Head of caudate nucleus (tissue), 42 donors: ENCODE measurements at regions not wholly inside any gene's neighbourhood (a gene's known extent, or its start where the extent isn't known, plus 50 kb on each side); places are given as distances from the start of the nearest gene placed in this dataset.

Experiments used
- DNase-seq, 42 donors: peaks; one replicate each; pipeline versions ENCODE4 v3.0.0 to v3.0.0-alpha.2; 2020 to 2021; ENCODE audit warnings: mixed read lengths in 7 of 42
- intact Hi-C: fragments of 100-400 bp; cut with DNase I; formaldehyde crosslinking; loops from one replicate; pipeline ENCODE4 v1.15.0; 2022

DNA sequence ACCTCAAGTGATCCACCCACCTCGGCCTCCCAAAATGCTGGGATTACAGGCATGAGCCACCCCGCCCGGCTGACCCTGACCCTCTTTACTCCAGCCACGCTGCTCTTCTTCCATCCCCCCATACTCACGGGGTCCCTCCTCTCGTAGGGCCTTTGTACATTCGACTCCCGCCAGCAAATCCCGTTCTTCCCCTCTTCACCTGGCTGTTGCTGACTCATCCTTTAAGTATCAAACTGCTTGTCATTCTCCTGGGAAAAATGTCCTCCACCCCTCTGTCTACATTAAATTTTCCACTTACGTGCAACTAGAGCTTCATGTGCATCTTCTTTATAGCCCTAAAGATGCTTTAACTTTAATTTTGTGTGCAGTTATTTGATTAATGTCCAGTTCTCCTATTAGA, 203.1 kb downstream of the OPA1 start:
- intact Hi-C loops = no loop called here
- DNase-seq = no peak

DNA sequence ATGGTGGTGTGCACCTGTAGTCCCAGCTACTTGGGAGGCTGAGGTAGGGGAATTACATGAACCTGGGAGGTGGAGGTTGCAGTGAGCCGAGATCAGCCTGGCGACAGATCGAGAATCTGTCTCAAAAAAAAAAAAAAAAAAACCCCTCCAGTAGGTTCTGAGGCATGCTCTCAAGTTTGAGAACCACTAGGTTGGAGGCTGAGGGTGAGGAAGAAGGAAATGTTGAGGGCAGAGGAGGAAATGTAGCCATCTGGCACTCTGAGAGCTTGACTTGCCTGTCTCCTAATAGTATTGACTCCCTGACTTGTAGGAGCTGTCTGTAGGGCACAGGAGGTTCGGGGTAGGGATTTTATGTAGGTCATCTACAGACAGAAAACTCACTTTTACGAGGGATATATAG, 204.6 kb downstream of the OPA1 start:
- intact Hi-C loops = no loop called here
- DNase-seq = no peak

DNA sequence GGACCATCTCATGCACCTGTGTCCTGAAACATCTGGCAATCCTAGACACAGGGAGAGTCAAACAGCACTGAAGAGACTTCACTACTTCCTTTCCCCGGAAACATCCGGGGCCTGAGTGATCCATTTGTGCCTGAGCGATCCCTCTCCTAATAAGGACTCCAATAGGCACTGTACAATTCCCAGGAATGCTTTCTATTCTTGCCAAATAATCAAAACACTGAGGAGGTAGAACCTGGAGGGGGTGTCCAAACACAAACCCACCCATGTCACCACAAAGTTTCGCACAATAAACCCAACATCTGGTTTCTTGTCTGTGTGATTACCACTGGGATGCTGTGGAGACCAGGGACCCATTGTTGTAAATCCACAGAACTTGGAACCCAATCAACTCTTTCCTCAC, 205.0 kb downstream of the OPA1 start:
- no peak for DNase-seq
- intact Hi-C loops = no loop called here

DNA sequence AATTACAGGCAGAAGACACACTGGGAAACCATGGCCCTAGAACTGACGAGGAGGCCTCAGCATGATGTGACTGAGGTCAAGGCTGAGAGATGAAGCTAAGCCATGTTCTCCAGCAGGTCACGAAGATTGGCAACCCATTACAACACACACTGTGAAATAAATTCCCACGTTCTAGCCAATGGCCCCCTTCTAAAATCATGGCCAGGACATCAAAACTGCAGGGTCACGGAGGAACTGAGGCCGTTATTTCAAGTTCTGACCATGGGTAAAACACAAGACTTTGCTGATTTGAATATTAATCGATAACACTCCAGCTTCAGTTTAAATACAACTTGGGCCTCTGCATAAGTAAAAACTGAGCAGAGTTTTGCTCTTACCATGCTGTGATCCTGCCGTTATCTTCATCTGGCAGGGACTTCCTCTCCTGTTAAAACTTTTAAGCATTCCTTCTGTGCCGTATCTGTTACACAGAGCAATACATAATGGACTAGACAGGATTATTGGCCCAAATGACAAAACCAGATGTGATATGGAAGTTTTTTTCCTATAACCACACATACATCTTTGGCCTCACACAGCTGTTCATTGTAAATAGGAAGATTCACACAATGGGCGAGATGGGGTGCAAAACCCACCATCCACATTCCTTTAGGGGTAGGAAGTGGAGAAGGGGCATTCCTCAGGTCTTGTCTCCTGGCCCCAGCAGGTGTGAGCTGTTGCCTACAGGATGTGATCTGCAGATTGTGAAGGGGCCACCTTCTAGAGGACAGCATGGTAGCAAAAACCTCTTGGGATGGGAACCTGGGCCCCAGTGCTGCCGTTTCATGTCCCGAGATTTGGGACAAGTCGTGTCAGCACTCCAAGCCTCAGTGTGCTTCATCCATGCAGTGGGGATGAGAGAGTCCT, 207.4 kb downstream of the OPA1 start:
- DNase-seq = no peak
- intact Hi-C loops = no loop called here

DNA sequence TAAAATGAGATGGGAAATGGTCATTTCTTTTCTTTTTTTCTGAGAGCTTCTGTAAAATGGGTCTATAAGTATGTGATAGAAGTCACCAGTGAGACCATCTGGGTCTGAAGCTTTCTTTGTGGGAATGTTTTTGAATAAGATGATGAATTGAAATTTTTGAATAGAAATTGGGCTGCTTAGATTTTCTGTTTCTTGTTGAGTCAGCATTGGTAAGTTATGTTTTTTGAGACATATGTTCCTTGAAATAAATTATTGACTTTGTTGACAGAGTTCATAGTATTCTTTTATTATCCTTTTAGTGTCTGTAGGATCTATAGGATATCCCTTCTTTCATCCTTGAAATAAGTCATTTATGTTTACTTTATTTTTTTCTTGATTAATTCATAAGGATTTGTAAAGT, 208.1 kb downstream of the OPA1 start:
- no peak for DNase-seq
- intact Hi-C loops = no loop called here

DNA sequence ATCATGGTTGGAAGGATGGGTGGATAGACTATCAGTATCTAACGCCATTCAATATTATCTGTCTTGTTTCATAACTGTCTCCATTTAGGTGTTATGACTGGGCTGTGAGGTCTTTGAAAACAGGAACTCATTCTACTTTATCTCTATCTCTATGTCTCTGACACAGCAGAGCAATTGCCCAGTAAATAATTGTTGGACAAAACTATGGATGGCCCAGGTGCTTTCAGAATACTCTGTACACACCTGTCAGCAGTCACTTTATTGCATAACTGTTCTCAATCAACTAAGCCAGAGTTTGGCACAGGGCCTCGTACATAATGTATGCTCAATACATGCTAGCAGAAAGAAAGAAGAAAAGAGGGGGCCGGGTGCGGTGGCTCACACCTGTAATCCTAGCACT, 210.3 kb downstream of the OPA1 start:
- no peak for DNase-seq
- intact Hi-C loops = no loop called here

DNA sequence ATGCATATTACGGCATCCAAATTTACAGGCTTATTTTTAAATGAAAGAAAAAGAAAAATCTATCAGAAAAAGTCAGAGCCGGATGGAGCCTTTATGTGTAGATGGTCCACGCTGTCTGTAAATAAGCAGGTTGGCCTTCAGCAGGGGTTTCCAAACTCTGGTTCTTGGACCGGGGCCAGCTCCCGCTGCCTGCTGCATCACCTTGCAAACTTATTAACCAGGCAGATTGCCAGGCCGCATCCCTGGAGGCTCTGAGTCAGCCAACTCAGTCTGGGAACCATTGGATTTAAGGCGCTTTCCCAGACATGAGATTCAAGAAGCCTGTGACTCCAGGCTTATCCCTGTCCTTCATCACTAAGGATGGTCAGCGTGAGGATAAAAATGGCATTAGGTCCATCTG, 212.4 kb downstream of the OPA1 start:
- intact Hi-C loops = no loop called here
- peak in 5 of 42 donors; percentile 8 to 52 (median 25) for DNase-seq

DNA sequence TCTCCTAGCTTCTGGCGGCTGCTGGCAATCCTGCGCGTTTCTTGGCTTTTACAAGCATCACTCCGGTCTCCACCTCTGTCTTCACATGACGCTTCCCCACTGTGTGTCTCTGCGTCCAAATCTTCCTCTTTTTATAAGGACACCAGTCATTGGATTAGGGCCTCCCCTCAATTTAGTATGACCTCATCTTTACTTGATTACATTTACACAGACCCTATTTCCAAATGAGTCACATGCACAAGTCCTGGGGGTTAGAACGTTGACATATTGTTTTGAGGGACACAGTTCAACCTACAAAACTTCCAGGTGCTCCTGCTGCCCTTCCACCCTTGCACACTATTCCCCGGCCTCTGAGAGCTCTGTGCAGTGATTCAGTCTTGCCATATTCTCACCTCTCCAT, 215.3 kb downstream of the OPA1 start:
- DNase-seq = no peak
- intact Hi-C loops = no loop called here

DNA sequence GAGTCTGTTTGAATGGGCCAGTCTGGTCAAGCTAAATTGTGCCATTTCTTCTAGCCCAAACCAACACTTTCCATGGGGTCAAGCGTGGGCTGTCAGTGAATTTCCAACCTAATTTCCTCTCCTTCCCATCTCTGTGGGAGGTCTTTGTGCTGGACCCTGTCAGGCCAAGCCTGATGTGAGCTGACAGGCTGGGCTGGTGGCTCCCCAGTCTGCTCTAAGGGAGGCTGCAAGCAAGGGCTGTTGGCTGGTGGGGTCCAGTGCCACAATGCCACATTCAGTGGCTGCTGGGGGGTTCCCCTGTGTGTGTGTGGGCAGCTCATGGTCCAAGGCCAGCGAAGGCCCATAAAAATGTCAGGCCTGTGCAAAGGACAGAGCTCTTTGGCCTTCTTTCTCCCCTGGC, 216.1 kb downstream of the OPA1 start:
- intact Hi-C loops = no loop called here
- no peak for DNase-seq

DNA sequence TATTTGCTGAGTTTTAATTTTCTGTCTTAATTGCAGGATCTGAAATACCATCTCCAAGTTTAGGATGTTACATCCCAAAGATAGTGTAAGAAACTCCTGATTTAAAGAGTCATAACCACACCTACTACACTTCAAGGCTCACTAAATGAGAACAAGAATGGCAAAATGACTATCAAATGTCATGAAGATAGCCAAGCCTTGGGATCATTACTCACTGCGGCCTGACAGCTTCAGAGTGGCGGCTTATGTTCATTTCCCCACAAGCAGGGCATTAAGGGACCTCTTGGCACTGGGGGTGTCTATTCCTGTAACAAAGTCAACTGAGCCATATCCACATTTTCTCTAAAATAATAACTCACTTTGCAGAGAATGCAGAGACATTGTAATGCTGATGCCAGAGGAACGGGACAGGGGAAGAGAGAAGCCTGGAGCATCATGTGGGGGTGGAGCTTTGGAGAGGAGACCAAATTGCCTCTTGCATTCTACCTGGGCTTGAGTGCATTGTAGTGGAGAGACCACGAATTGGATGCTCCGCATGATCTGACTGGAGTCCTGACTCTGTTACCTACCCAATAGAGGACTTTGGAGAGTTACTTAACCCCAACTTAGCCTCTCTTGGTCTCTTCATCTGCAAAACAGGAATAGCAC, 219.2 kb downstream of the OPA1 start:
- DNase-seq = no peak
- intact Hi-C loops = no loop called here

DNA sequence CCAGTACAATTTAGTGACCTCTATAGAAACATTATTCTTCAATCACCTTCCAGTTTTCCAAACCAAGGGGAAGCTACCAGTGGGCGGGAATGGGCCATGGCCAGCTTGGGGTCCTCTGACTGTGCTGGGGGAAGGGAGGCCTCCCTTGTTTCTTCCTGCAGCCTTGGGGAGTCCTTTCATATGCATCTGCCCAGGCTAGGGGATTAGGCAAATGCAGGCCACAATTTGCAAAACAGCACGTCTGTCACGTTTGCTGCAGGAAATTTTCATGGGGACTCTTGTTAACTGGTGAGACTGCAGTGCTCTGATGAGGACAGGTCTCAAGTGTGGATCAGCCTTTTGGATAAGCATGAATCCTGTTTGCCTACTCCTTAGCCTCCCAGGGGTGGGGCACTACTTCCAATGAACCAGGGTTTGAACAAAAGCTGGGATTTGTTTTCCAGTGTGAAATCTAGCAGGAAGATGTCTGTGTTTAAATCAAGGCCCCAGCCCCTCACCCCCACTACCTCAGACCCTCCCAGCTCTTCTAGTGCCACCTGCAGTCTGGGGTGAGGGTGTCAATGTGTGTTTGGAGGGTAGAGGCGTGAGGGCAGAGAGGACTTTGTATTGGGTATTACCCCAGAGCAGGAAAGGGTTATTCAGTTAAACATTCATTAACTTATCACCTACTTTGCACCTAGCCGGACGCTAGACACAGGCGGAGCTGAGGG, 219.9 kb downstream of the OPA1 start:
- intact Hi-C loops = no loop called here
- DNase-seq = no peak

DNA sequence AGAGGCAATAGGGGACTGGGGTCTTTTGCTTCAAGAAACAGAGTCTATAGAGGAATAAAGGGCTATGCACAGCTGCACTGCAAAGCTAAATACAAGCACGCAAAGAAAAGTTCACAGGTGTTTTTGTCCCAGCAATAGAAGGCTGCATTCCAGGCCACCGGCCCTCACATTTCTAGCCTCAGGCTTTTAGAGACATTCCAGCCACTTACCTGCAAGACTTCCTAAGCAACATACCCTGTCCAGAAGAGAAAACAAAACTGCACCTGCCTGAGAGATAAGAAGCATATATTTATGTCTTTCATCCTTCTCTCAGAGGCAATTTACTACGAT, 220.5 kb downstream of the OPA1 start:
- no peak for DNase-seq
- intact Hi-C loops = no loop called here

DNA sequence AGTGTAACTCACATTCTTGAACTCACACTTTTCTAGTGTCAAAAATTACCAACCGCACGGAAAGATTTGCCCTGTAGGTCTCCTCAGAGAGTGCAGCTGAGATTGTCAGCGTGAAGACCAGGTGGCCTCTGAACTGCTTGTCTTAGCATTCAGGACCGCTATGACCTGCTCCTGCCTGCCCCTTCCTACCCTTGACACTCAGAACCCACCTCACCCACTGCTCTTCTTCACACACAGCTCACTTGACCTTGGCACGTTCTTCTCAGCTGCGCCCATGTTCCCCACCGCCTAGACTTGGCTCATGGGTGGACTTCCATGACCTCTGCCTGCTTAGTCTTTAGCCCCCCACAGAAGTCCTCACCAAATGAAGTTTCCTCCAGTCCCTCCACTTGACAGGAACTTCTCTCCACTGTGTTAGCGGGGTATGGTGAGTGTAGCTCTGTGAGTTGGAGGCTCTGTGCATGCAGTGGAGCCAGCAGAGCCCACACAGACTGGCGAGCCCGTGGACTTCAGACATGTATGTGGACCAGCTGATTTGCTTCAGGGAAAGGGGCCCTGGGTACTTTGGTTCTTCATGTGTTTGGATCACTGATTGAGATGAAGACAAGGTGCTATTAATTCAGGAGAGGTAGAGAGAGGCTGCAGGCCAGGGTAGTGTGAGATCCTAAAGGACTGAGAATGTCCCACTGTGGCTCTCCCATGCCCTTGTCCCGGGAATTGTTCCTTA, 221.3 kb downstream of the OPA1 start:
- no peak for DNase-seq
- intact Hi-C loops = no loop called here

DNA sequence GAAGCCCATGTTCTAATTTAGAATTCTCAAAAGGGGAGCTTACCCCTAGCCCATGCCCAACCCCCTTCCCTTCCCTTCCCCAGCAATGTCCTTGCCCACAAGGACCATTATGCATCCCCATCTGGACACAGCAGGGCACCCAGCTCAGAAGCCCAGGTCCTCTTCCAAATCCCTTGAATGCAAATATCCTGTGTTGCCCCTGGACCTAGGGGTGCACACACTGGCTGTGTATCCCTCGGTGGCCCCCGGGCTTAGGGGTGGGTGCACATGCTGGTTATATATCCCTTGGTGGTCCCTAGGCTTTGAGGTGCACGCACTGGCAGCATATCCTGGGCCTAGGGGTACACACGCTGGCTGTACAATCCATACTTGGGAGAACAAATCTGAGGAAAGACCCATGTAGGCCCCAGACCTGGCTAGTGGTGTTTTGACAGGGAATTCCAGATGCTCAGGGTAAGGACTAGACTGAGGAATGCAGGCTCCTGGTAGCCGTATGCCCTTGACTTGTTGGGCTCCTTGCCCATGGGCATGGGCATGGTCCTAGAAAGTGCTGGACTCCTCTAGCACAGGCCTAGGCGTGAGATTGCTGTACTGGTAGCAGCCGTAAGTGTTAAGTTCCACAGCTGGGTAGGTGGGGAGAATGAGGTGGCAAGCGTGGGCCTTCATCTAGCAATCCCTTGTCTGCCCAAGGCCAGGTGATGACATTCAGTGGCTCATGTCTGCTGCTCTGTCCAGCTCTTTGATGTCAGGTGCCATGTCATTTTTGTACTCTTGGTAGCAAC, 222.4 kb downstream of the OPA1 start:
- intact Hi-C loops = no loop called here
- no peak for DNase-seq

DNA sequence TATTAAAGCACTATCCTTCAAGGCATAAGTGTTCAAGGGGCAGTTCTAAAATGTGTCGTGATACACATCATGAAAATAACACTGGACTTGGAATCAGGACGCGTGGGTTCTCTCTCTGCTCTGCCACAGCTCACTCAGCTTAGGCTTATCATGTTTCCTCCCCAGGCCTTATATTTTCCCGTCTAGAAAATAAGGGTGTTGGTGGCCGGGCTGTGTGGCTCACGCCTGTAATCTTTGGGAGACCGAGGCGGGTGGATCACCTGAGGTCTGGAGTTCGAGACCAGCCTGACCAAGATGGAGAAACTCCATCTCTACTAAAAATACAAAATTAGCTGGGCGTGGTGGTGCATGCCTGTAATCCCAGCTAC, 223.0 kb downstream of the OPA1 start:
- no peak for DNase-seq
- intact Hi-C loops = no loop called here

DNA sequence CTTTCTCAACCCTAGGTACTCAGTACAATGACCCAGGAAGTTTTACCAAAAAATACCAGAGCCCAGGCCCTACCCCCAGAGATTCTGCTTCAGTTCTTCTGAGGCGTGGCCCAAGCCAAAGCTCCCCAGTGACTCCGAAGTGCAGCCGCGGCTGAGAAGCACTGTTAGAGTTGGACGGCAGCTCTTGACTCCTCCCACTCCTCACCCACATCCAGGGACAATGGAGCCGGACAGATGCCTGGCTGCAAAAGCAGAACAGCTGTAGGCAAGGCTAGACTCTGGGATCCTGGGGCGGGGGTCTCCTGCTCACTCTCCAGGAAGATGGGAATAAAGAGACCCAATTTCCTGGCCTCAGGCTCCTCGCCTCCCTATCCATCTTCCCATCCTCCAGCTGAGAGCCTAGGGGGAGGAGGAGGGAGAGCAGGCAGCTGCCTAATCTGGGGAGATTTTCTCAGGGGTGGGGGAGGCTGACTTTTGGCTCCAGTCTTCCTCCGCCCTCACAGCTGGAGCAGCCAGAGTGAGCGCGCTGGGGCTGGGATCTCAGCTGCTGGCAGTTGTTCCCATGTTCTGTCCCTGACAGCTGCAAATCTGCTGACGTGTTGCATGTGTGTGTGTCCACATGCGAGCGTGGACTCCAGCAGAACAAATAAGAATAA, 223.8 kb downstream of the OPA1 start:
- DNase-seq = peak in 41 of 42 donors; percentile 11 to 82 (median 59)
- intact Hi-C loops = no loop called here

DNA sequence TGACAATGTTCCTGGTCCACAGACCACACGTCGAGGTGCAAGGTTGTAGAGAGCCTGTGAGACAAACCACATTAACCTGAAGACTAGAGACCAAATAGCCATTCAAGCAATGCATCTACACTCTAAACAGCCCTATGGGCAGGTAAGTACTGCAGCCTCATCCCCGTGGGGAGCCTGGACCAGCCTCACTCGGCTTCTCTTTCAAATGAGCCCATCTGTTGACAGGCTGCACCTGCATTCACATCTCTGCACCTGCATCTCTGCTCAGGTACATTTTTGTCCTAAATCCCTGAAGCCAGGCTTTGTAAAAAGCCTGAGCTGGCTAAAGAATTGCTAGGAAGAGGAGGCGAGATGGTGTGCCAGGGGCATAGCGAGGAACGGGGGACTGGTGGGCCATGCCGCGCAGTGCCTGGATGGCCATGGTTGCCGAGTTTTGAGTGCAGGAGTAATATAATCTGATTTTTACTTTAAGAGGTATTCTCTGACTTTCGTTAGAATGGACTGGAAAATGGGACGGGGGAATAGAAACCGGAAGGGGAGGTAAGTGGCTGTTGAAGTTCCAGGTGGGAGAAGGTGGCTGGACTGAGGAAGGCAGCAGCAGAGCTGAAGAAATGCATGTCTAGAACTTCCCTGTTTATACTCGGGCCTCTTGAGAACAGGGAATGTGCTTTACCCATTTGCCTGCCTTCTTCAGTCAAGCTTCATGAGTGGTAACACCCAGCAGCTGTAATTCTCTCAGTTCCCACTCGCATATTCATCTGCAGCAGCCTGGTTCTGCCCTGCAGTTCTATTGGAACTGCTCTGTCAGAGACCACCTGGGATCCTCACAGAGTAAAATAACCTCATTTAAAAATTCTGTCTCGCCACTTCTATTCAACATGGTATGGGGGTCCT, 226.4 kb downstream of the OPA1 start:
- intact Hi-C loops = no loop called here
- DNase-seq = no peak
